ENCODE measurements at regions not wholly inside any gene's neighbourhood (a gene's known extent, or its start where the extent isn't known, plus 50 kb on each side); places are given as distances from the start of the nearest gene placed in this dataset.

GRCh38 chr7:20064974-20065862 lies 152.0 kb downstream of the MACC1 start:
- Histone ChIP-seq H3K4me2 (peak overlapping the region; percentile 48), H2AFZ (replicated peaks) (peak overlapping the region; percentile 85), H3F3A (ENCODE audit: low read depth) (no peaks in the 10 kb centered on the region), H3K4me3 (no peak overlapping the region), H3K9me3 (ENCODE audit: low read depth) (peaks cover 9% of the 10 kb centered on the region), H3K27ac (no peak overlapping the region), H3K79me2 (ENCODE audit: low read depth) (no peaks in the 10 kb centered on the region), H3K36me3 (no peaks in the 10 kb centered on the region), H3K9ac (no peak overlapping the region), H3K4me1 (peaks cover 11% of the 10 kb centered on the region), H4K20me1 (ENCODE audit: low read depth) (no peaks in the 10 kb centered on the region), H3K27me3 (no peaks in the 10 kb centered on the region)
- TF ChIP-seq CTCF (IDR thresholded peaks at IDR 0.05): no peak
- no peak for TF ChIP-seq EZH2phosphoT487 (IDR thresholded peaks at IDR 0.05)
- TF ChIP-seq EZH2 (IDR thresholded peaks at IDR 0.05): no peak
- peak overlapping the region; percentile 39 for H3K27ac Mint-ChIP-seq
- peaks cover 17% of the 10 kb centered on the region for H3K9me3 Mint-ChIP-seq
- no peaks in the 10 kb centered on the region for H3K27me3 Mint-ChIP-seq (ENCODE audit: insufficient read depth, low read depth)
- H3K4me1 Mint-ChIP-seq: peaks cover 22% of the 10 kb centered on the region
- peaks cover 2% of the 10 kb centered on the region for H3K36me3 Mint-ChIP-seq
- no peak overlapping the region for H3K4me3 Mint-ChIP-seq
- no peak for DNase-seq (ENCODE audit: low spot score)

GRCh38 chr7:20064181-20064970 lies 152.8 kb downstream of the MACC1 start:
- no peaks in the 10 kb centered on the region for H4K20me1 ChIP-seq (ENCODE audit: low read depth)
- H3K27me3 Mint-ChIP-seq (ENCODE audit: insufficient read depth, low read depth): no peaks in the 10 kb centered on the region
- H3K4me1 ChIP-seq: peaks cover 11% of the 10 kb centered on the region
- H3K4me1 Mint-ChIP-seq: peaks cover 22% of the 10 kb centered on the region
- H2AFZ ChIP-seq (replicated peaks): peak overlapping the region; percentile 85
- H3K36me3 Mint-ChIP-seq: peaks cover 2% of the 10 kb centered on the region
- no peaks in the 10 kb centered on the region for H3K79me2 ChIP-seq (ENCODE audit: low read depth)
- H3K27me3 ChIP-seq: no peaks in the 10 kb centered on the region
- peak overlapping the region; percentile 39 for H3K27ac Mint-ChIP-seq
- H3K4me3 ChIP-seq: no peak overlapping the region
- no peak overlapping the region for H3K27ac ChIP-seq
- H3K9me3 Mint-ChIP-seq: peaks cover 15% of the 10 kb centered on the region
- H3F3A ChIP-seq (ENCODE audit: low read depth): no peaks in the 10 kb centered on the region
- H3K9ac ChIP-seq: no peak overlapping the region
- H3K9me3 ChIP-seq (ENCODE audit: low read depth): peaks cover 9% of the 10 kb centered on the region
- peak overlapping the region; percentile 48 for H3K4me2 ChIP-seq
- DNase-seq (ENCODE audit: low spot score): peak; percentile 38
- TF ChIP-seq CTCF (IDR thresholded peaks at IDR 0.05): no peak
- no peak for TF ChIP-seq EZH2 (IDR thresholded peaks at IDR 0.05)
- no peak for TF ChIP-seq EZH2phosphoT487 (IDR thresholded peaks at IDR 0.05)
- no peaks in the 10 kb centered on the region for H3K36me3 ChIP-seq
- H3K4me3 Mint-ChIP-seq: no peak overlapping the region

GRCh38 chr7:20063644-20064043 lies 153.5 kb downstream of the MACC1 start:
- no peaks in the 10 kb centered on the region for H3F3A ChIP-seq (ENCODE audit: low read depth)
- peaks cover 10% of the 10 kb centered on the region for H3K9me3 Mint-ChIP-seq
- no peak overlapping the region for H3K9ac ChIP-seq
- H3K4me3 Mint-ChIP-seq: no peak overlapping the region
- TF ChIP-seq EZH2phosphoT487 (IDR thresholded peaks at IDR 0.05): no peak
- no peak for TF ChIP-seq EZH2 (IDR thresholded peaks at IDR 0.05)
- TF ChIP-seq CTCF (IDR thresholded peaks at IDR 0.05): no peak
- no peaks in the 10 kb centered on the region for H3K79me2 ChIP-seq (ENCODE audit: low read depth)
- H3K36me3 ChIP-seq: no peaks in the 10 kb centered on the region
- no peaks in the 10 kb centered on the region for H4K20me1 ChIP-seq (ENCODE audit: low read depth)
- H3K27me3 Mint-ChIP-seq (ENCODE audit: insufficient read depth, low read depth): no peaks in the 10 kb centered on the region
- peaks cover 11% of the 10 kb centered on the region for H3K4me1 ChIP-seq
- no peaks in the 10 kb centered on the region for H3K27me3 ChIP-seq
- H3K4me2 ChIP-seq: no peak overlapping the region
- H3K9me3 ChIP-seq (ENCODE audit: low read depth): peaks cover 9% of the 10 kb centered on the region
- no peak for DNase-seq (ENCODE audit: low spot score)
- H2AFZ ChIP-seq (replicated peaks): no peak overlapping the region
- no peak overlapping the region for H3K4me3 ChIP-seq
- H3K27ac ChIP-seq: no peak overlapping the region
- peaks cover 2% of the 10 kb centered on the region for H3K36me3 Mint-ChIP-seq
- peaks cover 22% of the 10 kb centered on the region for H3K4me1 Mint-ChIP-seq
- no peak overlapping the region for H3K27ac Mint-ChIP-seq
